HFF-Myc (cell line): ENCODE measurements at regions not wholly inside any gene's neighbourhood (a gene's known extent, or its start where the extent isn't known, plus 50 kb on each side); places are given as distances from the start of the nearest gene placed in this dataset.
"Not testable (repeated sequence)": the region's sequence is repeated elsewhere in the genome, so short reads cannot be mapped to it uniquely, and the experiment has no call there.

Experiments used
- DNase-seq: peaks from one replicate; pipeline ENCODE4 v3.0.0-alpha.2; 2011; ENCODE audit warnings: low read depth; ENCODE audit errors: extremely low read depth
- H3K4me3 ChIP-seq: replicated peaks from 2 replicates; pipeline ENCODE4 v1.5.1; 2011; ENCODE audit warnings: low read depth, mild to moderate bottlenecking, control low read depth, low read length
- CTCF ChIP-seq: IDR thresholded peaks from 2 replicates; pipeline ENCODE4 v1.5.1; 2012; ENCODE audit warnings: mild to moderate bottlenecking, low read depth, low read length, control low read depth; ENCODE audit errors: missing control alignments

GRCh38 chrX:3522101-3522650 lies 175.7 kb upstream of the MXRA5 start:
- no peak for TF ChIP-seq CTCF
- DNase-seq = no peak
- no peak overlapping the region for H3K4me3 ChIP-seq

- no peak for TF ChIP-seq CTCF
- H3K4me3 ChIP-seq = no peak overlapping the region
- DNase-seq = no peak
These were observed 174.9 kb upstream of the MXRA5 start for GRCh38 chrX:3521396-3521795.

- DNase-seq = no peak
- TF ChIP-seq CTCF = no peak
- H3K4me3 ChIP-seq = no peak overlapping the region
These were observed 174.5 kb upstream of the MXRA5 start for GRCh38 chrX:3520982-3521381.

GRCh38 chrX:3520458-3520857 lies 174.0 kb upstream of the MXRA5 start:
- DNase-seq = no peak
- no peak for TF ChIP-seq CTCF
- H3K4me3 ChIP-seq = no peak overlapping the region

GRCh38 chrX:3519384-3519783 lies 172.9 kb upstream of the MXRA5 start:
- H3K4me3 ChIP-seq, DNase-seq: not testable (repeated sequence)

- no peak for DNase-seq
- no peak overlapping the region for H3K4me3 ChIP-seq
- no peak for TF ChIP-seq CTCF
These were observed 172.4 kb upstream of the MXRA5 start for GRCh38 chrX:3518870-3519269.

- no peak for DNase-seq
- no peak overlapping the region for H3K4me3 ChIP-seq
- TF ChIP-seq CTCF = no peak
These were observed 169.6 kb upstream of the MXRA5 start for GRCh38 chrX:3516051-3516541.
